ENCODE measurements at regions not wholly inside any gene's neighbourhood (a gene's known extent, or its start where the extent isn't known, plus 50 kb on each side); places are given as distances from the start of the nearest gene placed in this dataset.

DNA sequence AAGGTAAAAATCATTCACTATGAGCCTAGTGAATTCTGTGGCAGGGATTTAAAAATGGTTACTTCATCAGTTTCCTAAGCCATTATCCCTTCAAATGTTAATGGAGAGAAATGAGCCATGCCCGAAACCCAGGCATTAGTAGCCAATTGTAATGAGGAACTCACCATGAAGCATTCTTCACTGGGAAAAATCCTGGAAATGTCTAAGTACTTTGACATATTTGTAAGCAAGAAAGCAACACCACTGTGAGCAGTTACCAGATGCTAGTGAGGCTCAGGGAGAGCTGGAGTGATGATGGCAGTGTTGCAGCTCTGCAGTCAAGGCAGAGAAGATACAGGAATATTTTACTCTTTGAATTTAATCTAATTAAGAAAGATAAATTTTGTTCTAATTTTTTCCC lies 220.0 kb upstream of the MBL2 start:
- H3K79me1 ChIP-seq (ENCODE audit: low read depth, low read length), result no peaks in the 10 kb centered on the region
- no peak overlapping the region for H2BK120ac ChIP-seq (ENCODE audit: low read depth, low read length)
- no peaks in the 10 kb centered on the region for H3K36me3 ChIP-seq (replicated peaks in 1 of 2; ENCODE audit: control insufficient read depth in 2 of 2, insufficient read depth in 2 of 2, low read length in 2 of 2)
- H3K14ac ChIP-seq (ENCODE audit: low read length), result no peak overlapping the region
- no peaks in the 10 kb centered on the region for H3K4me1 ChIP-seq (ENCODE audit: control insufficient read depth in 2 of 2, insufficient read depth in 1 of 2, low read depth in 1 of 2, low read length in 2 of 2)
- no peak overlapping the region for H3K27ac ChIP-seq (replicated peaks; ENCODE audit: low read length)
- no CpG with 5 or more reads among the region's 1 CpG for WGBS, 2 donors (ENCODE audit: extremely low coverage in 2 of 2, insufficient read length in 2 of 2, insufficient replicate concordance in 1 of 2)
- H3K23ac ChIP-seq (ENCODE audit: low read depth, low read length, poor library complexity), result no peak overlapping the region
- H3K4me2 ChIP-seq (ENCODE audit: insufficient read depth, low read length, poor library complexity, severe bottlenecking), result no peak overlapping the region
- no peaks in the 10 kb centered on the region for H3K27me3 ChIP-seq (ENCODE audit: control insufficient read depth in 3 of 3, insufficient read depth in 3 of 3, low read depth in 1 of 3, low read length in 3 of 3)
- H4K8ac ChIP-seq (ENCODE audit: low read depth, low read length), result no peak overlapping the region
- no peak overlapping the region for H3K9ac ChIP-seq (ENCODE audit: low read depth, low read length, poor library complexity)
- H3K4ac ChIP-seq (ENCODE audit: low read length), result no peak overlapping the region
- no peak overlapping the region for H2BK5ac ChIP-seq (ENCODE audit: low read length)
- H2BK15ac ChIP-seq (ENCODE audit: low read length), result no peak overlapping the region
- H3K18ac ChIP-seq (ENCODE audit: low read length), result no peak overlapping the region
- H2BK12ac ChIP-seq (ENCODE audit: low read length), result no peak overlapping the region
- H3K4me3 ChIP-seq (ENCODE audit: low read length in 2 of 2), result no peak overlapping the region
- no peak overlapping the region for H2AFZ ChIP-seq (ENCODE audit: low read length)
- H2AK5ac ChIP-seq (ENCODE audit: low read depth, low read length), result no peak overlapping the region
- H4K91ac ChIP-seq (ENCODE audit: low read depth, low read length, poor library complexity), result no peak overlapping the region
- no peak for DNase-seq (ENCODE audit: low spot score)
- H3K9me3 ChIP-seq (replicated peaks in 1 of 2; ENCODE audit: control insufficient read depth in 2 of 2, insufficient read depth in 1 of 2, low read depth in 1 of 2, low read length in 2 of 2), result peaks cover 2 to 6% of the 10 kb centered on the region in 2 donors

- Histone ChIP-seq H4K8ac (ENCODE audit: low read depth, low read length) (no peak overlapping the region), H3K4me2 (ENCODE audit: insufficient read depth, low read length, poor library complexity, severe bottlenecking) (no peak overlapping the region), H2BK5ac (ENCODE audit: low read length) (no peak overlapping the region), H3K4me3 (ENCODE audit: low read length in 2 of 2) (no peak overlapping the region), H3K23ac (ENCODE audit: low read depth, low read length, poor library complexity) (no peak overlapping the region), H2AFZ (ENCODE audit: low read length) (no peak overlapping the region), H3K27me3 (ENCODE audit: control insufficient read depth in 3 of 3, insufficient read depth in 3 of 3, low read depth in 1 of 3, low read length in 3 of 3) (no peaks in the 10 kb centered on the region), H3K9me3 (replicated peaks in 1 of 2; ENCODE audit: control insufficient read depth in 2 of 2, insufficient read depth in 1 of 2, low read depth in 1 of 2, low read length in 2 of 2) (no peaks in the 10 kb centered on the region), H2BK120ac (ENCODE audit: low read depth, low read length) (no peak overlapping the region), H2AK5ac (ENCODE audit: low read depth, low read length) (no peak overlapping the region), H3K14ac (ENCODE audit: low read length) (no peak overlapping the region), H2BK12ac (ENCODE audit: low read length) (no peak overlapping the region), H3K18ac (ENCODE audit: low read length) (no peak overlapping the region), H3K27ac (replicated peaks; ENCODE audit: low read length) (no peak overlapping the region), H4K91ac (ENCODE audit: low read depth, low read length, poor library complexity) (no peak overlapping the region), H3K9ac (ENCODE audit: low read depth, low read length, poor library complexity) (no peak overlapping the region), H3K79me1 (ENCODE audit: low read depth, low read length) (no peaks in the 10 kb centered on the region), H3K36me3 (replicated peaks in 1 of 2; ENCODE audit: control insufficient read depth in 2 of 2, insufficient read depth in 2 of 2, low read length in 2 of 2) (no peaks in the 10 kb centered on the region), H3K4ac (ENCODE audit: low read length) (no peak overlapping the region), H2BK15ac (ENCODE audit: low read length) (no peak overlapping the region), H3K4me1 (ENCODE audit: control insufficient read depth in 2 of 2, insufficient read depth in 1 of 2, low read depth in 1 of 2, low read length in 2 of 2) (no peaks in the 10 kb centered on the region)
- no CpG with 5 or more reads among the region's 2 CpGs for WGBS, 2 donors (ENCODE audit: extremely low coverage in 2 of 2, insufficient read length in 2 of 2, insufficient replicate concordance in 1 of 2)
- no peak for DNase-seq (ENCODE audit: low spot score)
Observed at GRCh38 chr10:52988923-52989322, 216.3 kb upstream of the MBL2 start.

GRCh38 chr10:52986125-52986524 lies 213.5 kb upstream of the MBL2 start:
- Histone ChIP-seq H3K9ac (ENCODE audit: low read depth, low read length, poor library complexity) (no peak overlapping the region), H3K27me3 (ENCODE audit: control insufficient read depth in 3 of 3, insufficient read depth in 3 of 3, low read depth in 1 of 3, low read length in 3 of 3) (no peaks in the 10 kb centered on the region), H3K14ac (ENCODE audit: low read length) (no peak overlapping the region), H4K91ac (ENCODE audit: low read depth, low read length, poor library complexity) (no peak overlapping the region), H3K9me3 (replicated peaks in 1 of 2; ENCODE audit: control insufficient read depth in 2 of 2, insufficient read depth in 1 of 2, low read depth in 1 of 2, low read length in 2 of 2) (no peaks in the 10 kb centered on the region), H3K18ac (ENCODE audit: low read length) (no peak overlapping the region), H2AK5ac (ENCODE audit: low read depth, low read length) (no peak overlapping the region), H3K4me2 (ENCODE audit: insufficient read depth, low read length, poor library complexity, severe bottlenecking) (no peak overlapping the region), H3K4me1 (ENCODE audit: control insufficient read depth in 2 of 2, insufficient read depth in 1 of 2, low read depth in 1 of 2, low read length in 2 of 2) (no peaks in the 10 kb centered on the region), H3K79me1 (ENCODE audit: low read depth, low read length) (no peaks in the 10 kb centered on the region), H3K23ac (ENCODE audit: low read depth, low read length, poor library complexity) (no peak overlapping the region), H3K27ac (replicated peaks; ENCODE audit: low read length) (no peak overlapping the region), H4K8ac (ENCODE audit: low read depth, low read length) (no peak overlapping the region), H3K4me3 (ENCODE audit: low read length in 2 of 2) (no peak overlapping the region), H3K4ac (ENCODE audit: low read length) (no peak overlapping the region), H2BK120ac (ENCODE audit: low read depth, low read length) (no peak overlapping the region), H2BK12ac (ENCODE audit: low read length) (no peak overlapping the region), H3K36me3 (replicated peaks in 1 of 2; ENCODE audit: control insufficient read depth in 2 of 2, insufficient read depth in 2 of 2, low read length in 2 of 2) (no peaks in the 10 kb centered on the region), H2BK5ac (ENCODE audit: low read length) (no peak overlapping the region), H2AFZ (ENCODE audit: low read length) (no peak overlapping the region), H2BK15ac (ENCODE audit: low read length) (no peak overlapping the region)
- no peak for DNase-seq (ENCODE audit: low spot score)
- WGBS, 2 donors (ENCODE audit: extremely low coverage in 2 of 2, insufficient read length in 2 of 2, insufficient replicate concordance in 1 of 2), result no CpG with 5 or more reads among the region's 2 CpGs

DNA sequence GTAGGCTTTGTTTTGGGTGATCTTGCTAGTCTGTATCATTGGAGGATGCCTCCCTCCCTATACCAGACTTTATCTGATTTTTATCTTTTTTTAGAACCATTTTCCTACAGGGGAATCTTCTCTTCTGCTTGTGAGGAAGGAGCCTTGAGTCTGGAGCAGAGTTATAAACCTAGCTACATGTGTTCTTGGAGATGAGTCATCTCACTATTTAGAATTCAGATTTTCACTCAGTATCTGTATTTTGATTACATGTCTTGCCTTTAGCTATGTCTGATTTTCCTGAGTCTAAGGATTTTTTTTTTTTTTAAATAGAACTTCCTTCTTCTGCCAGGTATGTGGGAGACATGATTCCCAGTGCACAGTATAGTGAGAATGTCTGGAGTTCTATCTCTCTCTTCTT lies 211.6 kb upstream of the MBL2 start:
- no peak overlapping the region for H3K18ac ChIP-seq (ENCODE audit: low read length)
- H3K14ac ChIP-seq (ENCODE audit: low read length), result no peak overlapping the region
- DNase-seq (ENCODE audit: low spot score), result no peak
- no peak overlapping the region for H3K4me3 ChIP-seq (ENCODE audit: low read length in 2 of 2)
- no peak overlapping the region for H4K8ac ChIP-seq (ENCODE audit: low read depth, low read length)
- no peak overlapping the region for H2AFZ ChIP-seq (ENCODE audit: low read length)
- H4K91ac ChIP-seq (ENCODE audit: low read depth, low read length, poor library complexity), result no peak overlapping the region
- no peak overlapping the region for H2BK120ac ChIP-seq (ENCODE audit: low read depth, low read length)
- no peak overlapping the region for H2BK15ac ChIP-seq (ENCODE audit: low read length)
- H3K4me1 ChIP-seq (ENCODE audit: control insufficient read depth in 2 of 2, insufficient read depth in 1 of 2, low read depth in 1 of 2, low read length in 2 of 2), result no peaks in the 10 kb centered on the region
- H2BK12ac ChIP-seq (ENCODE audit: low read length), result no peak overlapping the region
- H3K4ac ChIP-seq (ENCODE audit: low read length), result no peak overlapping the region
- H3K27me3 ChIP-seq (ENCODE audit: control insufficient read depth in 3 of 3, insufficient read depth in 3 of 3, low read depth in 1 of 3, low read length in 3 of 3), result no peaks in the 10 kb centered on the region
- H2BK5ac ChIP-seq (ENCODE audit: low read length), result no peak overlapping the region
- no peaks in the 10 kb centered on the region for H3K79me1 ChIP-seq (ENCODE audit: low read depth, low read length)
- H3K23ac ChIP-seq (ENCODE audit: low read depth, low read length, poor library complexity), result no peak overlapping the region
- no peaks in the 10 kb centered on the region for H3K36me3 ChIP-seq (replicated peaks in 1 of 2; ENCODE audit: control insufficient read depth in 2 of 2, insufficient read depth in 2 of 2, low read length in 2 of 2)
- H3K9me3 ChIP-seq (replicated peaks in 1 of 2; ENCODE audit: control insufficient read depth in 2 of 2, insufficient read depth in 1 of 2, low read depth in 1 of 2, low read length in 2 of 2), result no peaks in the 10 kb centered on the region
- H3K27ac ChIP-seq (replicated peaks; ENCODE audit: low read length), result no peak overlapping the region
- no peak overlapping the region for H3K9ac ChIP-seq (ENCODE audit: low read depth, low read length, poor library complexity)
- H2AK5ac ChIP-seq (ENCODE audit: low read depth, low read length), result no peak overlapping the region
- H3K4me2 ChIP-seq (ENCODE audit: insufficient read depth, low read length, poor library complexity, severe bottlenecking), result no peak overlapping the region
